HFFc6 (cell line): ENCODE measurements at regions not wholly inside any gene's neighbourhood (a gene's known extent, or its start where the extent isn't known, plus 50 kb on each side); places are given as distances from the start of the nearest gene placed in this dataset.

Experiments used
- DNase-seq: peaks from one replicate; pipeline ENCODE4 v3.0.0-alpha.2; 2018
- H3K27ac Mint-ChIP-seq: 2 replicates; pipeline ENCODE4 v1.8.0; 2020; ENCODE audit warnings: mild to moderate bottlenecking, mixed read lengths
- H3K27me3 Mint-ChIP-seq: 2 replicates; pipeline ENCODE4 v1.8.0; 2021; ENCODE audit warnings: mild to moderate bottlenecking, moderate library complexity, mixed read lengths; ENCODE audit not compliant: insufficient read depth
- H3K36me3 Mint-ChIP-seq: 2 replicates; pipeline ENCODE4 v1.8.0; 2021; ENCODE audit warnings: low read depth, mixed read lengths
- H3K4me1 Mint-ChIP-seq: 2 replicates; pipeline ENCODE4 v1.8.0; 2020; ENCODE audit warnings: low read depth, mixed read lengths
- H3K4me3 Mint-ChIP-seq: 2 replicates; pipeline ENCODE4 v1.8.0; 2020; ENCODE audit warnings: mild to moderate bottlenecking, moderate library complexity, mixed read lengths
- H3K9me3 Mint-ChIP-seq: 2 replicates; pipeline ENCODE4 v1.8.0; 2020; ENCODE audit warnings: mild to moderate bottlenecking, mixed read lengths
- TF ChIP-seq, protein P1 (sequence below): fragments of 200-600 bp; sonication (generic); IDR thresholded peaks from 2 replicates; pipeline ENCODE4 v1.5.0; 2021; ENCODE audit warnings: antibody characterized with exemption, mild to moderate bottlenecking

DNA sequence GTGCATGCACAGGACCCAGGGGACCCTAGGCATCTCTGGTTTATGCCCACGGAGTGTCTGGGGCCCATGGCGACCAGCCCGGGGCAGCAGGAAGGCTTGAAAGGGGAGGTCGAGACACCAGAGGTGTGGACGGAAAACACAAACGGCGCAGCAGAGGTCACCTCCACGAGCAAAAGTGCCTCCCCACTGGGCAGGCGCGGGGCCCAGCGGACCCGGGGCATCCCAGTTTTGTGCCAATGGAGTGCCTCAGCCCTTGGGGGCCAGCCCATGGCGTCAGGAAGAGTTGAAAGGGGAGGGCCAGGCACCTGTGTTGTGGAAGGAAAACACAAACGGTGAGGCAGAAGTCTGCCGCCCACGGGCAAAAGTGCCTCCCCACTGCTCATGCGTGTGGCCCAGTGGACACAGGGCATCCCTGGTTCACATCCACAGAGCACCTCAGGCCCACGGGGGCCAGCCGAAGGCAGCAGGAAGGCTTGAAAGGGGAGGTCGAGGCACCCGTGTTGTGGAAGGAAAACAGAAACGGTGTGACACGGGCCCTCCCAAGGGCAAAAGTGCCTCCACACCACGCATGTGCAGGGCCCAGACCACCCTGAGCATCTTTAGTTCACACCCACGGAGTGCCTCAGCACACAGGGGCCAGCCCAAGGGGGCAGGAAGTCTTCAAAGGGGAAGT is 378.8 kb downstream of the ALG10 start:
- DNase-seq, result no peak
- H3K4me1 Mint-ChIP-seq, result no peaks in the 10 kb centered on the region
- H3K36me3 Mint-ChIP-seq, result no peaks in the 10 kb centered on the region; the same call in none of the 2 replicates
- H3K4me3 Mint-ChIP-seq, result no peak overlapping the region
- peaks cover 2% of the 10 kb centered on the region; the same call in 1 of the 2 replicates for H3K27me3 Mint-ChIP-seq
- H3K9me3 Mint-ChIP-seq, result peaks cover 50% of the 10 kb centered on the region
- TF ChIP-seq, protein P1, sequence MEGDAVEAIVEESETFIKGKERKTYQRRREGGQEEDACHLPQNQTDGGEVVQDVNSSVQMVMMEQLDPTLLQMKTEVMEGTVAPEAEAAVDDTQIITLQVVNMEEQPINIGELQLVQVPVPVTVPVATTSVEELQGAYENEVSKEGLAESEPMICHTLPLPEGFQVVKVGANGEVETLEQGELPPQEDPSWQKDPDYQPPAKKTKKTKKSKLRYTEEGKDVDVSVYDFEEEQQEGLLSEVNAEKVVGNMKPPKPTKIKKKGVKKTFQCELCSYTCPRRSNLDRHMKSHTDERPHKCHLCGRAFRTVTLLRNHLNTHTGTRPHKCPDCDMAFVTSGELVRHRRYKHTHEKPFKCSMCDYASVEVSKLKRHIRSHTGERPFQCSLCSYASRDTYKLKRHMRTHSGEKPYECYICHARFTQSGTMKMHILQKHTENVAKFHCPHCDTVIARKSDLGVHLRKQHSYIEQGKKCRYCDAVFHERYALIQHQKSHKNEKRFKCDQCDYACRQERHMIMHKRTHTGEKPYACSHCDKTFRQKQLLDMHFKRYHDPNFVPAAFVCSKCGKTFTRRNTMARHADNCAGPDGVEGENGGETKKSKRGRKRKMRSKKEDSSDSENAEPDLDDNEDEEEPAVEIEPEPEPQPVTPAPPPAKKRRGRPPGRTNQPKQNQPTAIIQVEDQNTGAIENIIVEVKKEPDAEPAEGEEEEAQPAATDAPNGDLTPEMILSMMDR, result no peak
- no peak overlapping the region for H3K27ac Mint-ChIP-seq

GRCh38 chr12:34401659-34402227 is 379.4 kb downstream of the ALG10 start:
- DNase-seq, result no peak
- H3K36me3 Mint-ChIP-seq, result no peaks in the 10 kb centered on the region; the same call in none of the 2 replicates
- no peaks in the 10 kb centered on the region for H3K4me1 Mint-ChIP-seq
- H3K27ac Mint-ChIP-seq, result no peak overlapping the region
- no peak overlapping the region for H3K4me3 Mint-ChIP-seq
- H3K9me3 Mint-ChIP-seq, result peaks cover 50% of the 10 kb centered on the region
- TF ChIP-seq, protein P1, result no peak
- peaks cover 2% of the 10 kb centered on the region; the same call in 1 of the 2 replicates for H3K27me3 Mint-ChIP-seq

DNA sequence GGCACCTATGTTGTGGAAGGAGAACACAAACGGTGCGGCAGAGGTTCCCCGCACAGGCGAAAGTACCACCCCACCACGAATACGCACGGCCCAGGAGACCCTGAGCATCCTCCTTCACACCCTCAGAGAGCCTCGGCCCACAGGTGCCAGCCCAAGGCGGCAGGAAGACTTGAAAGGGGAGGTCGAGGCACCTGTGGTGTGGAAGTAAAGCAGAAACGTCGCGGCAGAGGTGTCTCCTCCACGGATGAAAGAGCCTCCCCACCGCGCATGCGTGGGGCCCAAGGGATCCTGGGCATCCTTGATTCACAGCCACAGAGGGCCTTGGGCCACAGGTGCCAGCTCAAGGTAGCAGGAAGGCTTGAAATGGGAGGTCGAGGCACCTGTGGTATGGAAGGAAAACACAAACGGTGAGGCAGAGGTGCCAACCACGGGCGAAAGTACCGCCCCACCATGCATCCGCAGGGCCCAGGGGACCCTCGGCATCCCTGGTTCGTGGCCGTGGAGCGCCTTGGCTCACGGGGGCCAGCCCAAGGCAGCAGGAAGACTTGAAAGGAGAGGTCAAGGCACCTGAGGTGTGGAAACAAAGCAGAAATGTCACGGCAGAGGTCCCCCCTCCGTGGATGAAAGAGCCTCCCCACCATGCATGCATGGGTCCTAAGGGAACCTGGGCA is 380.1 kb downstream of the ALG10 start:
- H3K27ac Mint-ChIP-seq, result no peak overlapping the region
- peaks cover 56% of the 10 kb centered on the region for H3K9me3 Mint-ChIP-seq
- H3K36me3 Mint-ChIP-seq, result peaks cover 3% of the 10 kb centered on the region; the same call in 1 of the 2 replicates
- H3K4me1 Mint-ChIP-seq, result no peaks in the 10 kb centered on the region
- peaks cover 2% of the 10 kb centered on the region; the same call in 1 of the 2 replicates for H3K27me3 Mint-ChIP-seq
- H3K4me3 Mint-ChIP-seq, result no peak overlapping the region
- no peak for DNase-seq
- TF ChIP-seq, protein P1, result no peak

- no peaks in the 10 kb centered on the region for H3K4me1 Mint-ChIP-seq
- peaks cover 64% of the 10 kb centered on the region for H3K9me3 Mint-ChIP-seq
- no peak for DNase-seq
- H3K4me3 Mint-ChIP-seq, result no peak overlapping the region
- H3K27ac Mint-ChIP-seq, result no peak overlapping the region
- TF ChIP-seq, protein P1, result no peak
- H3K27me3 Mint-ChIP-seq, result peaks cover 2% of the 10 kb centered on the region; the same call in 1 of the 2 replicates
- H3K36me3 Mint-ChIP-seq, result peaks cover 7% of the 10 kb centered on the region; the same call in 1 of the 2 replicates
These were observed 380.8 kb downstream of the ALG10 start for GRCh38 chr12:34402899-34403705.

DNA sequence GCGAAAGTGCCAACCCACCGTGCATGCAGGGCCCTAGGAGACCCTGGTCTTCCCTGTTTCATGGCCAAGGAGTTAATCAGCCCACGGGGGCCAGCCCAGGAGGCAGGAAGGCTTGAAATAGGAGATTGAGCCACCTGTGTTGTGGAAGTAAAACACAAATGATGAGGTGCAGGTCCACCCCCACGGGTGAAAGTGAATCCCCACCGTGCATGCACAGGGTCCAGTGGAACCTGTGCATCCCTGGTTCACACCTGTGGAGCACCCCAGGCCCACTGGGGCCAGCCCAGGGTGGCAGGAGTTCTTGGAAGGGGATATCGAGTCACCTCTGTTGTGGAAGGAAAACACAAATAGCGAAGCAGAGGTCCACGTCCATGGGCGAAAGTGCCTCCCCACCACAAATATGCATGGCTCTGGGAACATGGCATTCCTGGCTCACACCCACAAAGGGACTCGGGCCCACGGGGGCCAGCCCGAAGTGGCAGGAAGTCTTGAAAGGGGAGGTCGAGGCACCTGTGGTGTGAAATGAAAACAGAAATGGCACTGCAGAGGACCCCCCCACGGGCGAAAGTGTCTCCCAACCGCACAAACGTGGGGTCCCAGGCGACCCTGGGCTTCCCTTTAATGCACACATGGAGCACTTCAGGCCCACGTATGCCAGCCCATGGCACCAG is 381.5 kb downstream of the ALG10 start:
- no peak overlapping the region for H3K27ac Mint-ChIP-seq
- H3K4me3 Mint-ChIP-seq, result no peak overlapping the region
- peaks cover 71% of the 10 kb centered on the region for H3K9me3 Mint-ChIP-seq
- no peaks in the 10 kb centered on the region for H3K4me1 Mint-ChIP-seq
- H3K36me3 Mint-ChIP-seq, result peaks cover 7% of the 10 kb centered on the region; the same call in 1 of the 2 replicates
- DNase-seq, result no peak
- TF ChIP-seq, protein P1, result no peak
- H3K27me3 Mint-ChIP-seq, result peaks cover 2% of the 10 kb centered on the region; the same call in 1 of the 2 replicates
